ENCODE measurements at regions not wholly inside any gene's neighbourhood (a gene's known extent, or its start where the extent isn't known, plus 50 kb on each side); places are given as distances from the start of the nearest gene placed in this dataset.

- Histone ChIP-seq H2AFZ (ENCODE audit: low read length) (no peak overlapping the region), H3K27ac (ENCODE audit: low read depth, low read length, poor library complexity, severe bottlenecking) (no peak overlapping the region), H3K4me3 (ENCODE audit: low read depth, low read length, poor library complexity, severe bottlenecking) (no peak overlapping the region), H4K20me1 (ENCODE audit: insufficient read depth, low read length) (no peaks in the 10 kb centered on the region), H3K4me1 (ENCODE audit: insufficient read depth, low read length, poor library complexity, severe bottlenecking) (no peaks in the 10 kb centered on the region), H3K4me2 (ENCODE audit: low read length) (no peak overlapping the region), H3K9me2 (ENCODE audit: insufficient read depth, low read length) (no peaks in the 10 kb centered on the region), H3K79me2 (ENCODE audit: insufficient read depth, low read depth, low read length) (no peaks in the 10 kb centered on the region), H3K9me3 (ENCODE audit: low read length) (no peaks in the 10 kb centered on the region), H3K36me3 (ENCODE audit: insufficient read depth, low read length) (no peaks in the 10 kb centered on the region)
- intact Hi-C loops (cut with micrococcal nuclease; ENCODE audit: unreplicated experiment) = no loop called here
- POLR2A ChIA-PET = no interaction called here
- CTCF ChIA-PET (ENCODE audit: unreplicated experiment) = no interaction called here
- BruUV-seq (replicated peaks) = no TSS peak
- no peak for TF ChIP-seq EZH2phosphoT487 (IDR thresholded peaks at IDR 0.05; ENCODE audit: borderline replicate concordance, low read depth, low read length)
- no peak for TF ChIP-seq CTCF (conservative IDR thresholded peaks at IDR 0.05; ENCODE audit: low read length)
- DNase-seq (ENCODE audit: low spot score) = no peak
Measured at GRCh38 chr3:135453326-135453725, 512.2 kb upstream of the PPP2R3A start.

GRCh38 chr3:135454890-135455289, 510.6 kb upstream of the PPP2R3A start:
- no peaks in the 10 kb centered on the region for H3K9me2 ChIP-seq (ENCODE audit: insufficient read depth, low read length)
- no peaks in the 10 kb centered on the region for H3K79me2 ChIP-seq (ENCODE audit: insufficient read depth, low read depth, low read length)
- intact Hi-C loops (cut with micrococcal nuclease; ENCODE audit: unreplicated experiment) = no loop called here
- POLR2A ChIA-PET = no interaction called here
- DNase-seq (ENCODE audit: low spot score) = no peak
- H2AFZ ChIP-seq (ENCODE audit: low read length) = no peak overlapping the region
- H3K4me3 ChIP-seq (ENCODE audit: low read depth, low read length, poor library complexity, severe bottlenecking) = no peak overlapping the region
- TF ChIP-seq CTCF (conservative IDR thresholded peaks at IDR 0.05; ENCODE audit: low read length) (no peak), EZH2phosphoT487 (IDR thresholded peaks at IDR 0.05; ENCODE audit: borderline replicate concordance, low read depth, low read length) (no peak)
- no peaks in the 10 kb centered on the region for H3K9me3 ChIP-seq (ENCODE audit: low read length)
- BruUV-seq (replicated peaks) = no TSS peak
- no peak overlapping the region for H3K27ac ChIP-seq (ENCODE audit: low read depth, low read length, poor library complexity, severe bottlenecking)
- CTCF ChIA-PET (ENCODE audit: unreplicated experiment) = no interaction called here
- H3K4me2 ChIP-seq (ENCODE audit: low read length) = no peak overlapping the region
- H3K4me1 ChIP-seq (ENCODE audit: insufficient read depth, low read length, poor library complexity, severe bottlenecking) = no peaks in the 10 kb centered on the region
- H4K20me1 ChIP-seq (ENCODE audit: insufficient read depth, low read length) = no peaks in the 10 kb centered on the region
- no peaks in the 10 kb centered on the region for H3K36me3 ChIP-seq (ENCODE audit: insufficient read depth, low read length)

GRCh38 chr3:135456108-135456790, 509.3 kb upstream of the PPP2R3A start:
- Histone ChIP-seq H3K9me3 (ENCODE audit: low read length) (no peaks in the 10 kb centered on the region), H3K79me2 (ENCODE audit: insufficient read depth, low read depth, low read length) (no peaks in the 10 kb centered on the region), H4K20me1 (ENCODE audit: insufficient read depth, low read length) (no peaks in the 10 kb centered on the region), H2AFZ (ENCODE audit: low read length) (no peak overlapping the region), H3K4me2 (ENCODE audit: low read length) (no peak overlapping the region), H3K4me3 (ENCODE audit: low read depth, low read length, poor library complexity, severe bottlenecking) (no peak overlapping the region), H3K36me3 (ENCODE audit: insufficient read depth, low read length) (no peaks in the 10 kb centered on the region), H3K9me2 (ENCODE audit: insufficient read depth, low read length) (no peaks in the 10 kb centered on the region), H3K4me1 (ENCODE audit: insufficient read depth, low read length, poor library complexity, severe bottlenecking) (no peaks in the 10 kb centered on the region), H3K27ac (ENCODE audit: low read depth, low read length, poor library complexity, severe bottlenecking) (no peak overlapping the region)
- intact Hi-C loops (cut with micrococcal nuclease; ENCODE audit: unreplicated experiment) = no loop called here
- TF ChIP-seq EZH2phosphoT487 (IDR thresholded peaks at IDR 0.05; ENCODE audit: borderline replicate concordance, low read depth, low read length) (no peak), CTCF (conservative IDR thresholded peaks at IDR 0.05; ENCODE audit: low read length) (no peak)
- DNase-seq (ENCODE audit: low spot score) = no peak
- CTCF ChIA-PET (ENCODE audit: unreplicated experiment) = no interaction called here
- no TSS peak for BruUV-seq (replicated peaks)
- POLR2A ChIA-PET = no interaction called here

Data from OCI-LY7 (cell line).